HEK293 (cell line): ENCODE measurements at regions not wholly inside any gene's neighbourhood (a gene's known extent, or its start where the extent isn't known, plus 50 kb on each side); places are given as distances from the start of the nearest gene placed in this dataset.

Source experiments
- ZNF521 ChIP-seq: fragments of 450-650 bp; formaldehyde crosslinking; IDR thresholded peaks from 2 replicates; pipeline ENCODE4 v1.5.1; 2017; ENCODE audit warnings: missing biosample characterization, mild to moderate bottlenecking, missing genetic modification characterization
- ZSCAN30 ChIP-seq: fragments of 450-650 bp; IDR thresholded peaks from 2 replicates; pipeline ENCODE4 v1.5.1; 2018; ENCODE audit warnings: missing biosample characterization, mild to moderate bottlenecking, missing genetic modification characterization, moderate library complexity
- TF ChIP-seq, protein P1 (sequence below): fragments of 450-650 bp; formaldehyde crosslinking; IDR thresholded peaks from 2 replicates; pipeline ENCODE4 v1.5.1; 2016; ENCODE audit warnings: missing biosample characterization, missing genetic modification characterization
- TF ChIP-seq, protein P2 (sequence below): fragments of 450-650 bp; formaldehyde crosslinking; IDR thresholded peaks from 2 replicates; pipeline ENCODE4 v1.5.1; 2017; ENCODE audit warnings: missing biosample characterization, missing genetic modification characterization
- TF ChIP-seq, protein P3 (sequence below): fragments of 450-650 bp; formaldehyde crosslinking; IDR thresholded peaks from 2 replicates; pipeline ENCODE4 v1.5.1; 2016; ENCODE audit warnings: missing biosample characterization, missing genetic modification characterization

DNA sequence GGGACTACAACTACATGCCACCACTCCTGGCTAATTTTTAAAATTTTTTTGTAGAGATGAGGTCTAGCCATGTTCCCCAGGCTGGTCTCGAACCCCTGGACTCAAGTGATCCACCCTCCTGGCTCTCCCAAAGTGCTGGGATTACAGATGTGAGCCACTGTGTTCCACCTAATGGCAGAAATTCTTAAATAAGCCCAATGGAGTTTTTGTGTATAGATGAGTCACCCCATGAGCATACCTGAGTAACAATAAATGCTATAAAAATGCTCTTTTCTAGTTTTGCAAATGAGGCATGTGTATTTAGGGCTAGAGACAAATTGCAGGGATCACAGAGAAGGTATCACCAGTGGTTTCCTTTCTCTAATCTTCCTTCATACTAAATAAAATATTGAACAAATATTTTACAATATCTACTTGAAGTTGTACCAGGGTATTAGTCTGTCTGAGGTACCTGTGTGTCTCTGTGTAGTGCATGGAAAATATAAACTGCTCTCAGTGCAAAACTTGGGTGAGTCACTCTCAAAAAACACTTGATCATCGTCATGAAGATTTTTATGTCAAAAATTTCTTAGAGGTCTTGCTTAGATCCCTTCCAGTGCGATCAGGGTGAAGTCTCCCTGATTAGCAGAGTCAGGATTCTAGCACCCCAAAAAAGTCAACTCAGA is 337.1 kb upstream of the MMADHC start:
- TF ChIP-seq ZNF521 (tag by site-specific recombination): no peak
- TF ChIP-seq, protein P1, sequence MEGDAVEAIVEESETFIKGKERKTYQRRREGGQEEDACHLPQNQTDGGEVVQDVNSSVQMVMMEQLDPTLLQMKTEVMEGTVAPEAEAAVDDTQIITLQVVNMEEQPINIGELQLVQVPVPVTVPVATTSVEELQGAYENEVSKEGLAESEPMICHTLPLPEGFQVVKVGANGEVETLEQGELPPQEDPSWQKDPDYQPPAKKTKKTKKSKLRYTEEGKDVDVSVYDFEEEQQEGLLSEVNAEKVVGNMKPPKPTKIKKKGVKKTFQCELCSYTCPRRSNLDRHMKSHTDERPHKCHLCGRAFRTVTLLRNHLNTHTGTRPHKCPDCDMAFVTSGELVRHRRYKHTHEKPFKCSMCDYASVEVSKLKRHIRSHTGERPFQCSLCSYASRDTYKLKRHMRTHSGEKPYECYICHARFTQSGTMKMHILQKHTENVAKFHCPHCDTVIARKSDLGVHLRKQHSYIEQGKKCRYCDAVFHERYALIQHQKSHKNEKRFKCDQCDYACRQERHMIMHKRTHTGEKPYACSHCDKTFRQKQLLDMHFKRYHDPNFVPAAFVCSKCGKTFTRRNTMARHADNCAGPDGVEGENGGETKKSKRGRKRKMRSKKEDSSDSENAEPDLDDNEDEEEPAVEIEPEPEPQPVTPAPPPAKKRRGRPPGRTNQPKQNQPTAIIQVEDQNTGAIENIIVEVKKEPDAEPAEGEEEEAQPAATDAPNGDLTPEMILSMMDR: no peak
- TF ChIP-seq ZSCAN30 (tag by site-specific recombination): no peak
- TF ChIP-seq, protein P2, sequence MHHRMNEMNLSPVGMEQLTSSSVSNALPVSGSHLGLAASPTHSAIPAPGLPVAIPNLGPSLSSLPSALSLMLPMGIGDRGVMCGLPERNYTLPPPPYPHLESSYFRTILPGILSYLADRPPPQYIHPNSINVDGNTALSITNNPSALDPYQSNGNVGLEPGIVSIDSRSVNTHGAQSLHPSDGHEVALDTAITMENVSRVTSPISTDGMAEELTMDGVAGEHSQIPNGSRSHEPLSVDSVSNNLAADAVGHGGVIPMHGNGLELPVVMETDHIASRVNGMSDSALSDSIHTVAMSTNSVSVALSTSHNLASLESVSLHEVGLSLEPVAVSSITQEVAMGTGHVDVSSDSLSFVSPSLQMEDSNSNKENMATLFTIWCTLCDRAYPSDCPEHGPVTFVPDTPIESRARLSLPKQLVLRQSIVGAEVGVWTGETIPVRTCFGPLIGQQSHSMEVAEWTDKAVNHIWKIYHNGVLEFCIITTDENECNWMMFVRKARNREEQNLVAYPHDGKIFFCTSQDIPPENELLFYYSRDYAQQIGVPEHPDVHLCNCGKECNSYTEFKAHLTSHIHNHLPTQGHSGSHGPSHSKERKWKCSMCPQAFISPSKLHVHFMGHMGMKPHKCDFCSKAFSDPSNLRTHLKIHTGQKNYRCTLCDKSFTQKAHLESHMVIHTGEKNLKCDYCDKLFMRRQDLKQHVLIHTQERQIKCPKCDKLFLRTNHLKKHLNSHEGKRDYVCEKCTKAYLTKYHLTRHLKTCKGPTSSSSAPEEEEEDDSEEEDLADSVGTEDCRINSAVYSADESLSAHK (tag by site-specific recombination): no peak
- TF ChIP-seq, protein P3, sequence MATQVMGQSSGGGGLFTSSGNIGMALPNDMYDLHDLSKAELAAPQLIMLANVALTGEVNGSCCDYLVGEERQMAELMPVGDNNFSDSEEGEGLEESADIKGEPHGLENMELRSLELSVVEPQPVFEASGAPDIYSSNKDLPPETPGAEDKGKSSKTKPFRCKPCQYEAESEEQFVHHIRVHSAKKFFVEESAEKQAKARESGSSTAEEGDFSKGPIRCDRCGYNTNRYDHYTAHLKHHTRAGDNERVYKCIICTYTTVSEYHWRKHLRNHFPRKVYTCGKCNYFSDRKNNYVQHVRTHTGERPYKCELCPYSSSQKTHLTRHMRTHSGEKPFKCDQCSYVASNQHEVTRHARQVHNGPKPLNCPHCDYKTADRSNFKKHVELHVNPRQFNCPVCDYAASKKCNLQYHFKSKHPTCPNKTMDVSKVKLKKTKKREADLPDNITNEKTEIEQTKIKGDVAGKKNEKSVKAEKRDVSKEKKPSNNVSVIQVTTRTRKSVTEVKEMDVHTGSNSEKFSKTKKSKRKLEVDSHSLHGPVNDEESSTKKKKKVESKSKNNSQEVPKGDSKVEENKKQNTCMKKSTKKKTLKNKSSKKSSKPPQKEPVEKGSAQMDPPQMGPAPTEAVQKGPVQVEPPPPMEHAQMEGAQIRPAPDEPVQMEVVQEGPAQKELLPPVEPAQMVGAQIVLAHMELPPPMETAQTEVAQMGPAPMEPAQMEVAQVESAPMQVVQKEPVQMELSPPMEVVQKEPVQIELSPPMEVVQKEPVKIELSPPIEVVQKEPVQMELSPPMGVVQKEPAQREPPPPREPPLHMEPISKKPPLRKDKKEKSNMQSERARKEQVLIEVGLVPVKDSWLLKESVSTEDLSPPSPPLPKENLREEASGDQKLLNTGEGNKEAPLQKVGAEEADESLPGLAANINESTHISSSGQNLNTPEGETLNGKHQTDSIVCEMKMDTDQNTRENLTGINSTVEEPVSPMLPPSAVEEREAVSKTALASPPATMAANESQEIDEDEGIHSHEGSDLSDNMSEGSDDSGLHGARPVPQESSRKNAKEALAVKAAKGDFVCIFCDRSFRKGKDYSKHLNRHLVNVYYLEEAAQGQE (tag by site-specific recombination): no peak
